Peyer's patch (tissue), 4 donors: ENCODE measurements at regions not wholly inside any gene's neighbourhood (a gene's known extent, or its start where the extent isn't known, plus 50 kb on each side); places are given as distances from the start of the nearest gene placed in this dataset.

Experiments
- POLR2A ChIP-seq, 2 donors: fragments of 450-650 bp; IDR thresholded peaks; one replicate each; pipeline ENCODE4 v1.5.1; 2017; ENCODE audit warnings: antibody characterized with exemption in 2 of 2, mild to moderate bottlenecking in 2 of 2, moderate library complexity in 2 of 2
- TF ChIP-seq, protein P1 (sequence below), 6 experiments: fragments of 450-650 bp in 4 of 6; fragments of 200-600 bp in 2 of 6; sonication (generic) in 1 of 6; IDR thresholded peaks; one replicate each; pipeline ENCODE4 v1.5.1; 2017 to 2019; ENCODE audit warnings: antibody characterized with exemption in 6 of 6, mild to moderate bottlenecking in 3 of 6, moderate library complexity in 1 of 6

- TF ChIP-seq, protein P1, sequence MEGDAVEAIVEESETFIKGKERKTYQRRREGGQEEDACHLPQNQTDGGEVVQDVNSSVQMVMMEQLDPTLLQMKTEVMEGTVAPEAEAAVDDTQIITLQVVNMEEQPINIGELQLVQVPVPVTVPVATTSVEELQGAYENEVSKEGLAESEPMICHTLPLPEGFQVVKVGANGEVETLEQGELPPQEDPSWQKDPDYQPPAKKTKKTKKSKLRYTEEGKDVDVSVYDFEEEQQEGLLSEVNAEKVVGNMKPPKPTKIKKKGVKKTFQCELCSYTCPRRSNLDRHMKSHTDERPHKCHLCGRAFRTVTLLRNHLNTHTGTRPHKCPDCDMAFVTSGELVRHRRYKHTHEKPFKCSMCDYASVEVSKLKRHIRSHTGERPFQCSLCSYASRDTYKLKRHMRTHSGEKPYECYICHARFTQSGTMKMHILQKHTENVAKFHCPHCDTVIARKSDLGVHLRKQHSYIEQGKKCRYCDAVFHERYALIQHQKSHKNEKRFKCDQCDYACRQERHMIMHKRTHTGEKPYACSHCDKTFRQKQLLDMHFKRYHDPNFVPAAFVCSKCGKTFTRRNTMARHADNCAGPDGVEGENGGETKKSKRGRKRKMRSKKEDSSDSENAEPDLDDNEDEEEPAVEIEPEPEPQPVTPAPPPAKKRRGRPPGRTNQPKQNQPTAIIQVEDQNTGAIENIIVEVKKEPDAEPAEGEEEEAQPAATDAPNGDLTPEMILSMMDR (IDR thresholded peaks at IDR 0.05), result no peak
- TF ChIP-seq POLR2A (IDR thresholded peaks at IDR 0.05), result no peak
These were observed 104.6 kb downstream of the ACKR3 start for GRCh38 chr2:236674238-236674637.
